Gastrocnemius medialis (tissue), 4 donors: ENCODE measurements at regions not wholly inside any gene's neighbourhood (a gene's known extent, or its start where the extent isn't known, plus 50 kb on each side); places are given as distances from the start of the nearest gene placed in this dataset.

Experiments used
- CTCF ChIP-seq, 5 experiments: fragments of 450-650 bp in 3 of 5; fragments of 200-600 bp in 2 of 5; sonication (generic) in 2 of 5; IDR thresholded peaks in 4 of 5; conservative IDR thresholded peaks in 1 of 5; 1 replicate in 4 of 5; 2 replicates in 1 of 5; pipeline ENCODE4 v1.5.1; 2016 to 2019; ENCODE audit warnings: antibody characterized with exemption in 5 of 5, mild to moderate bottlenecking in 3 of 5, moderate library complexity in 3 of 5
- POLR2A ChIP-seq, 2 donors: fragments of 450-650 bp; IDR thresholded peaks; one replicate each; pipeline ENCODE4 v1.6.1; 2017; ENCODE audit warnings: antibody characterized with exemption in 2 of 2, mild to moderate bottlenecking in 2 of 2, moderate library complexity in 2 of 2

- no peak for TF ChIP-seq CTCF (IDR thresholded peaks at IDR 0.05 in 4 of 5, conservative IDR thresholded peaks at IDR 0.05 in 1 of 5)
- no peak for TF ChIP-seq POLR2A (IDR thresholded peaks at IDR 0.05)
Observed at GRCh38 chr1:14460173-14460572, 138.3 kb upstream of the KAZN start.
